K562 (cell line): ENCODE measurements at regions not wholly inside any gene's neighbourhood (a gene's known extent, or its start where the extent isn't known, plus 50 kb on each side); places are given as distances from the start of the nearest gene placed in this dataset.

Source experiments
- ATAC-seq: fragments of 200-7000 bp; cut with Tn5 transposase; 3 replicates; pipeline ENCODE4 v1.9.1; 2020; ENCODE audit warnings: moderate library complexity
- BruUV-seq: library from RNA; stranded (reverse); fragments of 400-500 nt; replicated peaks from 2 replicates; lab custom pipeline; 2021; lab: Mats Ljungman, UMichigan
- CTCF ChIA-PET: fragments of 300-600 bp; formaldehyde crosslinking; extraction: SDS; loops from one replicate; lab custom pipeline; 2021; ENCODE audit warnings: low intra/inter-chr PET ratio; lab: Yijun Ruan, JAX
- POLR2A ChIA-PET: fragments of 300-600, 350-650 bp; sonication (Branson Sonifier 250); formaldehyde crosslinking; extraction: SDS; loops from one replicate; lab custom pipeline; 2021; ENCODE audit warnings: antibody characterized with exemption, inconsistent platforms; lab: Yijun Ruan, JAX
- DNase-seq, 4 experiments: peaks; one replicate each; pipeline versions ENCODE4 v3.0.0 to v3.0.0-alpha.2; 2011 to 2018; ENCODE audit warnings: low spot score in 3 of 4, mixed read lengths in 3 of 4; ENCODE audit errors: extremely low read depth in 1 of 4
- FAIRE-seq: peaks from 2 replicates; lab custom pipeline; 2011; peaks lifted over from hg19 to GRCh38; lab: Jason Lieb, UNC
- H2AFZ ChIP-seq: 2 replicates; pipeline ENCODE4 v1.6.0; 2011; ENCODE audit warnings: low read depth, low read length, control low read depth, inconsistent platforms
- H3K27ac ChIP-seq: fragments of 200-600 bp; 3 replicates; pipeline ENCODE4 v1.8.0; 2011; ENCODE audit warnings: low read depth, mild to moderate bottlenecking, control low read depth, inconsistent platforms, low read length, moderate library complexity, mixed read lengths; ENCODE audit errors: extremely low read depth
- H3K27me3 ChIP-seq, 2 experiments: fragments of 300-600 bp in 1 of 2; 2 replicates in 1 of 2; 3 replicates in 1 of 2; pipeline versions ENCODE4 v1.6.0 to v1.8.0; 2011; ENCODE audit warnings: inconsistent platforms in 2 of 2, low read length in 2 of 2, mild to moderate bottlenecking in 1 of 2, mixed read lengths in 1 of 2, moderate library complexity in 1 of 2; ENCODE audit not compliant: control insufficient read depth in 2 of 2, insufficient read depth in 2 of 2
- H3K36me3 ChIP-seq: fragments of 300-600 bp; 3 replicates; pipeline ENCODE4 v1.8.0; 2011; ENCODE audit warnings: mild to moderate bottlenecking, low read length, inconsistent platforms; ENCODE audit not compliant: control insufficient read depth, insufficient read depth
- H3K4me1 ChIP-seq, 2 experiments: fragments of 200-600 bp in 1 of 2; replicated peaks in 1 of 2; 2 replicates in 1 of 2; 3 replicates in 1 of 2; pipeline versions ENCODE4 v1.5.1 to v1.8.0; 2011; ENCODE audit warnings: inconsistent platforms in 2 of 2, low read length in 2 of 2, mild to moderate bottlenecking in 1 of 2, mixed read lengths in 1 of 2, moderate library complexity in 1 of 2; ENCODE audit not compliant: control insufficient read depth in 2 of 2, insufficient read depth in 2 of 2
- H3K4me2 ChIP-seq: 2 replicates; pipeline ENCODE4 v1.6.1; 2011; ENCODE audit warnings: low read length, control low read depth, inconsistent platforms, mixed read lengths; ENCODE audit not compliant: insufficient read depth
- H3K4me3 ChIP-seq: fragments of 200-600 bp; sonication (generic), shearing (Covaris generic); 2 replicates; pipeline ENCODE4 v1.5.1; 2016; ENCODE audit warnings: control low read depth, inconsistent platforms
- H3K79me2 ChIP-seq: fragments of 200-600 bp; 3 replicates; pipeline ENCODE4 v1.8.0; 2011; ENCODE audit warnings: low read length, inconsistent platforms; ENCODE audit not compliant: control insufficient read depth, insufficient read depth
- H3K9ac ChIP-seq, 2 experiments: 2 replicates each; pipeline versions ENCODE4 v1.6.0 to v1.6.1; 2011; ENCODE audit warnings: low read depth in 2 of 2, low read length in 2 of 2, control low read depth in 1 of 2, inconsistent platforms in 1 of 2, mild to moderate bottlenecking in 1 of 2, mixed read lengths in 1 of 2; ENCODE audit not compliant: insufficient read depth in 1 of 2
- H3K9me1 ChIP-seq: one replicate; pipeline ENCODE4 v1.6.0; 2011; ENCODE audit warnings: inconsistent platforms, mild to moderate bottlenecking, low read length, moderate library complexity; ENCODE audit not compliant: control insufficient read depth, insufficient read depth
- H3K9me3 ChIP-seq: replicated peaks from 2 replicates; pipeline ENCODE4 v1.5.1; 2011; ENCODE audit warnings: low read depth, low read length, inconsistent platforms; ENCODE audit not compliant: control insufficient read depth, insufficient read depth
- H4K20me1 ChIP-seq: replicated peaks from 2 replicates; pipeline ENCODE4 v1.6.1; 2011; ENCODE audit warnings: low read length, inconsistent platforms, mixed read lengths; ENCODE audit not compliant: control insufficient read depth, insufficient read depth
- BACH1 ChIP-seq: fragments of 200-800 bp; sonication (Bioruptor generic); IDR thresholded peaks from 2 replicates; pipeline ENCODE4 v1.6.1; 2016; ENCODE audit warnings: missing genetic modification characterization, missing compliant biosample characterization
- IFI16 ChIP-seq: fragments of 250-450 bp; sonication (Bioruptor Pico); IDR thresholded peaks from 2 replicates; pipeline ENCODE4 v2.1.2; 2022; ENCODE audit warnings: mild to moderate bottlenecking, inconsistent platforms
- KDM4B ChIP-seq, 2 experiments: fragments of 450-650 bp in 1 of 2; sonication (generic) in 1 of 2; IDR thresholded peaks; 2 replicates each; pipeline ENCODE4 v1.6.1; 2016 to 2017; ENCODE audit warnings: borderline replicate concordance in 2 of 2, antibody characterized with exemption in 1 of 2, low read depth in 1 of 2, mild to moderate bottlenecking in 1 of 2
- MCM2 ChIP-seq: fragments of 450-650 bp; IDR thresholded peaks from 2 replicates; pipeline ENCODE4 v1.6.1; 2017; ENCODE audit warnings: low read depth, mild to moderate bottlenecking
- NFE2L1 ChIP-seq: fragments of 450-650 bp; IDR thresholded peaks from 2 replicates; pipeline ENCODE4 v1.6.1; 2016; ENCODE audit warnings: missing genetic modification characterization, low read depth, mild to moderate bottlenecking, missing compliant biosample characterization, moderate library complexity, borderline replicate concordance
- RBM17 ChIP-seq: fragments of 200-400 bp; formaldehyde crosslinking; IDR thresholded peaks from 2 replicates; pipeline ENCODE4 v1.6.1; 2017; ENCODE audit warnings: low read depth, mild to moderate bottlenecking, low read length, borderline replicate concordance
- RBM39 ChIP-seq: fragments of 200-400 bp; formaldehyde crosslinking; optimal IDR thresholded peaks from 2 replicates; pipeline ENCODE3; 2018; ENCODE audit warnings: low read depth, low read length
- SMARCC2 ChIP-seq: fragments of 450-650 bp; IDR thresholded peaks from 2 replicates; pipeline ENCODE4 v1.6.1; 2017; ENCODE audit warnings: antibody characterized with exemption, moderate library complexity, mild to moderate bottlenecking, low read depth
- TAF9B ChIP-seq: fragments of 450-650 bp; IDR thresholded peaks from 2 replicates; pipeline ENCODE4 v1.6.1; 2018; ENCODE audit warnings: mild to moderate bottlenecking; ENCODE audit not compliant: partially characterized antibody
- TCF3 ChIP-seq: sonication (generic); formaldehyde crosslinking; IDR thresholded peaks from 2 replicates; pipeline ENCODE4 v1.4.0; 2020; ENCODE audit warnings: mild to moderate bottlenecking, missing genetic modification reagents
- THRAP3 ChIP-seq: fragments of 450-650 bp; IDR thresholded peaks from 2 replicates; pipeline ENCODE4 v1.6.1; 2016; ENCODE audit warnings: mild to moderate bottlenecking, inconsistent platforms, borderline replicate concordance
- ZNF184 ChIP-seq: sonication (generic); formaldehyde crosslinking; IDR thresholded peaks from 2 replicates; pipeline ENCODE4 v1.5.0; 2020; ENCODE audit warnings: missing genetic modification reagents
- ZNF431 ChIP-seq: sonication (generic); formaldehyde crosslinking; IDR thresholded peaks from 2 replicates; pipeline ENCODE4 v1.8.0; 2022; ENCODE audit warnings: mild to moderate bottlenecking, missing genetic modification reagents
- ZNF57 ChIP-seq: fragments of 450-650 bp; formaldehyde crosslinking; IDR thresholded peaks from 2 replicates; pipeline ENCODE4 v1.4.0; 2020; ENCODE audit warnings: mild to moderate bottlenecking, moderate library complexity
- ZSCAN29 ChIP-seq: fragments of 450-650 bp; IDR thresholded peaks from 2 replicates; pipeline ENCODE4 v1.6.1; 2017
- WGBS: fragments of 100-300 bp; shearing (Covaris generic); methylation state at CpG from one replicate; pipeline ENCODE4 v1.1.6; 2016; ENCODE audit warnings: low coverage, mixed read lengths; ENCODE audit not compliant: insufficient coverage; ENCODE audit errors: missing lambda C conversion rate; 5-methylcytosine and 5-hydroxymethylcytosine counted together
- in situ Hi-C: fragments of 300-500 bp; cut with MboI; formaldehyde crosslinking; loops from 4 replicates; pipeline ENCODE4 v1.15.0; 2018; ENCODE audit warnings: inconsistent platforms, mixed read lengths
- intact Hi-C: fragments of 100-400 bp; cut with micrococcal nuclease; formaldehyde crosslinking; loops from 2 replicates; pipeline ENCODE4 v1.14.2; 2022
- TF ChIP-seq, protein P1 (sequence below): fragments of 200-400 bp; formaldehyde crosslinking; IDR thresholded peaks from 2 replicates; pipeline ENCODE4 v1.6.1; 2017; ENCODE audit warnings: mild to moderate bottlenecking, low read depth, low read length, moderate library complexity
- TF ChIP-seq, protein P2 (sequence below): IDR thresholded peaks from 3 replicates; pipeline ENCODE4 v1.6.1; 2011; ENCODE audit warnings: borderline replicate concordance, mild to moderate bottlenecking; ENCODE audit not compliant: insufficient read length, insufficient read depth
- TF ChIP-seq, protein P3 (sequence below): fragments of 250-450 bp; sonication (Bioruptor Pico); IDR thresholded peaks from 2 replicates; pipeline ENCODE4 v1.5.0; 2020; ENCODE audit warnings: mild to moderate bottlenecking

DNA sequence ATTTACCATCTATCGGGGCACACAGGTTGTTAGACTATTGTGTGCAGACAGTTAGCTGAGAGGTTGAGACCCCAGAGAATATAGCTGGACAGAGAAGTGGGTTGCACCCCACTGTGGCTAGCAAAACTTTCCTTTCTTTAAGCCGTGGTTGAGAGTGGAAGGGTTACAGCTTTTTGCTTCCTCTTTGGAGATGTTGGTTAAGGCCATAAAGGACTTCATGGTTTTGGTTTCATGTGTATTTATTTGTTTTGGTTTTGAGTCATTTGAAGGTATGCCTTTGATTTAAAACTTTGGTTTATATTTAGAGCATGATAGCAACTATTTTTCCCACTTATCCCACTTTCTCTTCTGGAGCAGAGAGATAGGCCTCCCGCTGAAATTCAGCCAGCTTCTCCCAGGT, 274.3 kb upstream of the IL1RAPL1 start:
- in situ Hi-C loops: no loop called here
- Histone ChIP-seq H2AFZ (no peak overlapping the region), H3K4me3 (no peak overlapping the region), H3K9me3 (no peaks in the 10 kb centered on the region), H3K9ac (no peak overlapping the region), H3K27ac (no peak overlapping the region), H3K79me2 (no peaks in the 10 kb centered on the region), H3K27me3 (no peaks in the 10 kb centered on the region), H3K4me1 (no peaks in the 10 kb centered on the region), H4K20me1 (no peaks in the 10 kb centered on the region), H3K4me2 (no peak overlapping the region), H3K36me3 (no peaks in the 10 kb centered on the region), H3K9me1 (no peaks in the 10 kb centered on the region)
- ATAC-seq (no peak), FAIRE-seq (no peak), DNase-seq (no peak)
- intact Hi-C loops: no loop called here
- TF ChIP-seq, protein P1, sequence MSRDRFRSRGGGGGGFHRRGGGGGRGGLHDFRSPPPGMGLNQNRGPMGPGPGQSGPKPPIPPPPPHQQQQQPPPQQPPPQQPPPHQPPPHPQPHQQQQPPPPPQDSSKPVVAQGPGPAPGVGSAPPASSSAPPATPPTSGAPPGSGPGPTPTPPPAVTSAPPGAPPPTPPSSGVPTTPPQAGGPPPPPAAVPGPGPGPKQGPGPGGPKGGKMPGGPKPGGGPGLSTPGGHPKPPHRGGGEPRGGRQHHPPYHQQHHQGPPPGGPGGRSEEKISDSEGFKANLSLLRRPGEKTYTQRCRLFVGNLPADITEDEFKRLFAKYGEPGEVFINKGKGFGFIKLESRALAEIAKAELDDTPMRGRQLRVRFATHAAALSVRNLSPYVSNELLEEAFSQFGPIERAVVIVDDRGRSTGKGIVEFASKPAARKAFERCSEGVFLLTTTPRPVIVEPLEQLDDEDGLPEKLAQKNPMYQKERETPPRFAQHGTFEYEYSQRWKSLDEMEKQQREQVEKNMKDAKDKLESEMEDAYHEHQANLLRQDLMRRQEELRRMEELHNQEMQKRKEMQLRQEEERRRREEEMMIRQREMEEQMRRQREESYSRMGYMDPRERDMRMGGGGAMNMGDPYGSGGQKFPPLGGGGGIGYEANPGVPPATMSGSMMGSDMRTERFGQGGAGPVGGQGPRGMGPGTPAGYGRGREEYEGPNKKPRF: no peak
- TF ChIP-seq ZSCAN29 (no peak), KDM4B (IDR thresholded peaks at IDR 0.05; ENCODE audit: borderline replicate concordance in 2 of 2, low read depth in 1 of 2) (no peak), IFI16 (CRISPR knock-in tag) (no peak), ZNF431 (CRISPR knock-in tag) (no peak), THRAP3 (no peak), TCF3 (CRISPR knock-in tag) (no peak), TAF9B (no peak), ZNF57 (CRISPR knock-in tag) (no peak), ZNF184 (CRISPR knock-in tag) (no peak), MCM2 (no peak), SMARCC2 (no peak), BACH1 (tag) (no peak), NFE2L1 (tag) (no peak), RBM17 (no peak), RBM39 (no peak)
- TF ChIP-seq, protein P2, sequence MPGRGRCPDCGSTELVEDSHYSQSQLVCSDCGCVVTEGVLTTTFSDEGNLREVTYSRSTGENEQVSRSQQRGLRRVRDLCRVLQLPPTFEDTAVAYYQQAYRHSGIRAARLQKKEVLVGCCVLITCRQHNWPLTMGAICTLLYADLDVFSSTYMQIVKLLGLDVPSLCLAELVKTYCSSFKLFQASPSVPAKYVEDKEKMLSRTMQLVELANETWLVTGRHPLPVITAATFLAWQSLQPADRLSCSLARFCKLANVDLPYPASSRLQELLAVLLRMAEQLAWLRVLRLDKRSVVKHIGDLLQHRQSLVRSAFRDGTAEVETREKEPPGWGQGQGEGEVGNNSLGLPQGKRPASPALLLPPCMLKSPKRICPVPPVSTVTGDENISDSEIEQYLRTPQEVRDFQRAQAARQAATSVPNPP: no peak
- TF ChIP-seq, protein P3, sequence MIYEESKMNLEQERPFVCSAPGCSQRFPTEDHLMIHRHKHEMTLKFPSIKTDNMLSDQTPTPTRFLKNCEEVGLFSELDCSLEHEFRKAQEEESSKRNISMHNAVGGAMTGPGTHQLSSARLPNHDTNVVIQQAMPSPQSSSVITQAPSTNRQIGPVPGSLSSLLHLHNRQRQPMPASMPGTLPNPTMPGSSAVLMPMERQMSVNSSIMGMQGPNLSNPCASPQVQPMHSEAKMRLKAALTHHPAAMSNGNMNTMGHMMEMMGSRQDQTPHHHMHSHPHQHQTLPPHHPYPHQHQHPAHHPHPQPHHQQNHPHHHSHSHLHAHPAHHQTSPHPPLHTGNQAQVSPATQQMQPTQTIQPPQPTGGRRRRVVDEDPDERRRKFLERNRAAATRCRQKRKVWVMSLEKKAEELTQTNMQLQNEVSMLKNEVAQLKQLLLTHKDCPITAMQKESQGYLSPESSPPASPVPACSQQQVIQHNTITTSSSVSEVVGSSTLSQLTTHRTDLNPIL: no peak
- BruUV-seq: no TSS peak
- CTCF ChIA-PET: no interaction called here
- 0% methylated on average over 3 of the region's 3 CpGs for WGBS
- POLR2A ChIA-PET: no interaction called here
